ENCODE measurements at regions not wholly inside any gene's neighbourhood (a gene's known extent, or its start where the extent isn't known, plus 50 kb on each side); places are given as distances from the start of the nearest gene placed in this dataset.

- no peak for DNase-seq (ENCODE audit: low read depth in 2 of 2)
- peak overlapping the region in 1 of 2 donors; percentile 58 for H3K4me3 ChIP-seq (replicated peaks in 1 of 2; ENCODE audit: low read depth in 2 of 2, low read length in 2 of 2)
- TF ChIP-seq, protein P1, sequence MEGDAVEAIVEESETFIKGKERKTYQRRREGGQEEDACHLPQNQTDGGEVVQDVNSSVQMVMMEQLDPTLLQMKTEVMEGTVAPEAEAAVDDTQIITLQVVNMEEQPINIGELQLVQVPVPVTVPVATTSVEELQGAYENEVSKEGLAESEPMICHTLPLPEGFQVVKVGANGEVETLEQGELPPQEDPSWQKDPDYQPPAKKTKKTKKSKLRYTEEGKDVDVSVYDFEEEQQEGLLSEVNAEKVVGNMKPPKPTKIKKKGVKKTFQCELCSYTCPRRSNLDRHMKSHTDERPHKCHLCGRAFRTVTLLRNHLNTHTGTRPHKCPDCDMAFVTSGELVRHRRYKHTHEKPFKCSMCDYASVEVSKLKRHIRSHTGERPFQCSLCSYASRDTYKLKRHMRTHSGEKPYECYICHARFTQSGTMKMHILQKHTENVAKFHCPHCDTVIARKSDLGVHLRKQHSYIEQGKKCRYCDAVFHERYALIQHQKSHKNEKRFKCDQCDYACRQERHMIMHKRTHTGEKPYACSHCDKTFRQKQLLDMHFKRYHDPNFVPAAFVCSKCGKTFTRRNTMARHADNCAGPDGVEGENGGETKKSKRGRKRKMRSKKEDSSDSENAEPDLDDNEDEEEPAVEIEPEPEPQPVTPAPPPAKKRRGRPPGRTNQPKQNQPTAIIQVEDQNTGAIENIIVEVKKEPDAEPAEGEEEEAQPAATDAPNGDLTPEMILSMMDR (IDR thresholded peaks at IDR 0.05; ENCODE audit: low read depth, low read length): no peak
These were observed 859.5 kb downstream of the USP25 start for GRCh38 chr21:16589006-16589898.

DNA sequence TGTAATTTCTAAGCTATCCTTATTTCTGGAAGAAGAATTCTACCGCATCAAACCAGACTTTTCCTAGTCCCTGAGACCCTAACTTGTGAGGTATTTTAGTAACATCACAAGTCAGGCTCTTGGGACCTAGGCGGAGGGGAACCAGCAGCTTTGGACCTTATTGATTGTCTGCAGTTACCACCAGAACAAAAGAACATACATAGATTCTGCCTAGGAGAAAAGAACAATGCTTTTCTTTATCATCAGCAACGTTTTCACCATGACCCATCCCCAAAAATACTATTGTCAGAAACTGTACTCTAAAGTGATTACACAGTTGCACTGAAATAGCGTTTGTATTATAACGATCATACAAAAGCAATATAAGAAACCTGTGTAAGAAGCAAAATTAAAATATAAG is 860.4 kb downstream of the USP25 start:
- no peak for DNase-seq (ENCODE audit: low read depth in 2 of 2)
- TF ChIP-seq, protein P1 (IDR thresholded peaks at IDR 0.05; ENCODE audit: low read depth, low read length): no peak
- H3K4me3 ChIP-seq (replicated peaks in 1 of 2; ENCODE audit: low read depth in 2 of 2, low read length in 2 of 2): no peak overlapping the region

DNA sequence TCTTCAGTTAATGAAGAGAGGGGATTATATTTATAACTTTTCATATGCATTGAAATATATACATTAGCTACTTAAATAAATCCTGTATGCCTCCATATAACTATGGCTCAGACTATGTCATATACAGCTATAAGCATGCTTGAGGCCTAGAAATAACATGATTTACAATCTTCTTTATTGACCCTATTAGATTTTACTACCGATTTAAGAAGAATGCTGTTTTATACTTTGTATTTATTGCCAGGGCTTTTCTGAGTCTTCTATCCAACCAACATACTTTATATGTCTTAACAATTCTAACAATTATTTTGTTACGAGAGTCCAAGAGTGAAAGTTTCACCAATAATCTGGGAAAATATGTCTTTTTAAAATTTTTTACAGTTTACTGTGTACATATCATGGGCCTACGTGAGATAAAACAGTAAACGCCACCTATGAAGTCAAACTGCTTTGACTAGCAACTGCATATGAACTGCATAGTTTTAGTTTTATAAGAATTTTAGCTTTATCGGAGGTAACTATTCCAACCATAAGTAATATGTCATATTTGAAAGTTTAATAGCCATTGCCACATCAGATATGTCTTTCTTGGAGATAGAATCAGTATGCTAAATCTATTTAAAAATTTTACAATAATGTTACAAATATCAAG is 861.0 kb downstream of the USP25 start:
- no peak overlapping the region for H3K4me3 ChIP-seq (replicated peaks in 1 of 2; ENCODE audit: low read depth in 2 of 2, low read length in 2 of 2)

GRCh38 chr21:16592381-16592780 is 862.6 kb downstream of the USP25 start:
- no peak overlapping the region for H3K4me3 ChIP-seq (replicated peaks in 1 of 2; ENCODE audit: low read depth in 2 of 2, low read length in 2 of 2)
- TF ChIP-seq, protein P1 (IDR thresholded peaks at IDR 0.05; ENCODE audit: low read depth, low read length): no peak
- peak in 1 of 2 donors; percentile 9 for DNase-seq (ENCODE audit: low read depth in 2 of 2)

More for the DNA sequence above, 861.0 kb downstream of the USP25 start:
- no peak for DNase-seq (ENCODE audit: low read depth in 2 of 2)
- TF ChIP-seq, protein P1 (IDR thresholded peaks at IDR 0.05; ENCODE audit: low read depth, low read length): no peak

DNA sequence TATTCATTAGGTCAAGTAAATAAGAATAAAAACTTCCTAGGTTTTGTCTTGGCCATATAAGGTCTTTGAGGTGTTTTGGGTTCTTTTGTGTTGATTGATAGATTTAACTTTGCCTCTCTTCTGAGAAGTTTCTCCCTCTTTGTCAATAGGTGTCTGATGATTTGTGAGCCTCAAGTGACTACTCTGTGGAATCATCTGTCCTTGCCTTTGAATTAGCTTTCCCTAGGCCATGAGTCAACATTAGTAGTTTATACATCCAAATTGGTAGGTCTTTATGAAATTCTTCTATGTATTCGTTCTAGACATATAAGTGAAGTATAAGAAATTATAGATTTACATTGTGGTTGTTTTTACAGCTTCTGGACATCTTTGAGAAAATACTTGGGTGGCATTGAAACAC is 864.4 kb downstream of the USP25 start:
- peak in 1 of 2 donors; percentile 23 for DNase-seq (ENCODE audit: low read depth in 2 of 2)
- TF ChIP-seq, protein P1 (IDR thresholded peaks at IDR 0.05; ENCODE audit: low read depth, low read length): no peak
- no peak overlapping the region for H3K4me3 ChIP-seq (replicated peaks in 1 of 2; ENCODE audit: low read depth in 2 of 2, low read length in 2 of 2)

- no peak for DNase-seq (ENCODE audit: low read depth in 2 of 2)
- TF ChIP-seq, protein P1 (IDR thresholded peaks at IDR 0.05; ENCODE audit: low read depth, low read length): no peak
- no peak overlapping the region for H3K4me3 ChIP-seq (replicated peaks in 1 of 2; ENCODE audit: low read depth in 2 of 2, low read length in 2 of 2)
These were observed 866.6 kb downstream of the USP25 start for GRCh38 chr21:16596369-16596768.
